Left kidney (tissue), 1 donor: ENCODE measurements at regions not wholly inside any gene's neighbourhood (a gene's known extent, or its start where the extent isn't known, plus 50 kb on each side); places are given as distances from the start of the nearest gene placed in this dataset.
A peak's percentile ranks its signal among the peaks of the same experiment; 100 is the strongest.
"Not testable (repeated sequence)": the region's sequence is repeated elsewhere in the genome, so short reads cannot be mapped to it uniquely, and the experiment has no call there.

Experiments used
- DNase-seq: peaks from one replicate; pipeline ENCODE4 v3.0.0-alpha.2; 2013

DNA sequence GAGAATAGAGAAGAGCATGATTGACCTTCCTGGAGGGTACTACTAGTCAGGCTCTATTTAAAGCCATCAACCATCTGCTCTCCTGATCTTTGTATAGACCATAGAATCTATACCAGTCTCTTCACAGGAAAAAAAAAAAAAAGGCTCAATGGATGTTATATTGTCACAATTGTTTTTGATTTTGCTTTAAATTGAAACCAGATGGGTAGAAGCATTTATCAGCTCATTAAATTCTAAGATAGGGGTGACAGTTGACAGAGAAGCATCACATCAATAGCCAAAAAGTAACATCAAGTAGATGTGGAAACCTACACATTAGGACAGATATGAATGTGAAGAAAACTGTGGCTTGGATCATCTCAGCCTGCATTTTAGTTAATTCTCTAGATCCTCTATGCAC is 558.9 kb upstream of the MBL2 start:
- DNase-seq: no peak

DNA sequence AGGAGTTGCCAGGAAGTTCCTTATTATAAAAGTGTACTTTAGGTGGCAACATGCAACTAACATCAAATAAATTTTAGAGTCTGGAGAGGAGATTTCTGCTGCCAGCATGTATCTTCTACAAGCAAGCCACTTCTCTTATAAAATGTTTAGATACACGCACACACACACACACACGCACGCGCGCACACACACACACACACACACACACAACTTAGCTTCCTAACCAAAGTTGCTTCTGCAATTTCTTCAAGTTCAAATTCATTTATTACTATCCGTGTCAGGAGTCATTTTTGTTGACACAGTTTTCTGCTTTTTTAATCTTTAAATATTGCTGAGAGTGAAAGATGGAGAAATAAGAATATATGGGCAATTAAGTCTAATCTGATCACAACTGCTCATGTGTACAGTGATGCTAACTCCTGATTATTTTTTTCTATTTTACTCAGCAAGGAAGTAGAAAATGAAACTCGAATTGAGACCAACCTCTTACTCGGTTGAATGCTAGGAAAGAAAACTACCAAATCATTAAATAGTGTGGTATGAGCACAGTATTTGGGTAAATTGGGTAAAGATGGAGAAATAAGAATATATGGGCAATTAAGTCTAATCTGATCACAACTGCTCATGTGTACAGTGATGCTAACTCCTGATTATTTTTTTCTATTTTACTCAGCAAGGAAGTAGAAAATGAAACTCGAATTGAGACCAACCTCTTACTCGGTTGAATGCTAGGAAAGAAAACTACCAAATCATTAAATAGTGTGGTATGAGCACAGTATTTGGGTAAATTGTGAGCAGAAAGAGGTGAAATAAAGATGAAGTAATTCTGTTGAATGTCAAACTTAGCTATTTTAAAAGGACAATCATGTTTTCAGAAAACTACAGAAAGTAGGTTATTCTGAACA is 554.1 kb upstream of the MBL2 start:
- DNase-seq: not testable (repeated sequence)

DNA sequence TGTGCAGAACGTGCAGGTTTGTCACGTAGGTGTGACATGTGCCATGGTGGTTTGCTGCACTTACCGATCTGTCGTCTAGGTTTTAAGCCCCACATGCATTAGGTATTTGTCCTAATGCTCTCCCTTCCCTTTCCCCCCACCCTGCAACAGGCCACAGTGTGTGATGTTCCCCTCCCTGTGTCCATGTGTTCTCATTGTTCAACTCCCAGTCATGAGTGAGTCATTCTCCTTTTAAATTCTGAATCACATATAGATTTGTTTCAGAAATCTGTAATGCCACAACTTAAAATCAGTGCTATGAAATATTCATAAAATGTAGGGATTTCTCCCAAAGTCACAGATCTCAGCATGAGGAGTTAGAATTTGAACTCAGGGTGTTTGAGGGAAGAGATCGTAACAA is 552.5 kb upstream of the MBL2 start:
- no peak for DNase-seq

DNA sequence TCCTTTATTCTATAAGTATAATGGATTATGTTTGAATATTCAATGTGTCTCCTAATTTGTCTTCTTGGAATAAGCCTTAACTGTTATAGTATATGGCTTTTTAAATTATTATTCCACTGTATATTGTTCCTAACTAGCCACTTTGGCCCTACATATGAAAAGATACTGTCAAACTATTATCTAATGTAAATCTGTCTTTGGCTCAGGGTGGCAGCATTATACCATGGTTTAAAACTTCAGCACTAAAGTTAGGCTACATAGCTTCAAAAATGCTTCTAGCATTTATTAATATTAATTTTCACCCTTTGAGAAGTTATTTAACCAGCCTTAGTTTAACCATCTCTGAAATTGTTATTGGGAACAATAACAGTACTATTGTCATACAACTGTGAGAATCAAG is 543.1 kb upstream of the MBL2 start:
- DNase-seq: no peak

DNA sequence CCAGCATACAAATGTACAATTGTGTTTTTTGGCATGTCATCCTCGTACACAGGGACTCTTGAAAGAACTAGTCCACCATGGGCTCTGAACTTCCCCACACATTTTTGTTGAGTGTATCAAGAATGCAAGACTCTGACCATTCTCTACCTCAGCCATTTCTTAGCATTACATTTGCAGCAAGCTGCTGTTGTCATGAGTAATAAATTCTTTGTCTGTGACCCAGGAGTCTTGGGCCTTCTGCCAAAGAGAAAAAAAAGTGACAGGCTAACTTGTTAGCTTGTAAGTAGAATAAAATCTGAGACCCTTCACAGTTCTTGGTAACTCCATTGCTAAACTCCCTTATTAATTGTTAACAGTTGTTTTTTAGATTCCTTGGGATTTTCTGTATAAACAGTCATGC is 542.3 kb upstream of the MBL2 start:
- peak; percentile 89 for DNase-seq

DNA sequence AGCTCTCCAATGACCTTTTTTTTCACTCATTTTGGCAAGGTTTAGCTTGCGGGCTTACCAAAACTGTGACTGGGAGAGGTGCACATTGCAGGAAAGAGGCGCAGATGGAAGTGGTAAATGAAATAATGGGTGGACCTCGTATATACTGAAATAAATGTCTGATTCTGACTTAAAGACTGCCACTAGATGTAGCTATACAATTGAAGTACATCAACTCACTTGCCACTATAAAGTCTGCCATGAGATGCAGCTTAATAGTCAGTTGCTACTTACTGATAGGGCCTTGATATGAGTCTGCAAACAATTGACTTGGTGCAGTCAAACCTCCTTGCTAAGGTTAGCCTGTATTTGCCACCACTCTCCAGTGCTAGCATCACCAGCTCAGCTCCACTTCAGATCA is 525.9 kb upstream of the MBL2 start:
- no peak for DNase-seq

DNA sequence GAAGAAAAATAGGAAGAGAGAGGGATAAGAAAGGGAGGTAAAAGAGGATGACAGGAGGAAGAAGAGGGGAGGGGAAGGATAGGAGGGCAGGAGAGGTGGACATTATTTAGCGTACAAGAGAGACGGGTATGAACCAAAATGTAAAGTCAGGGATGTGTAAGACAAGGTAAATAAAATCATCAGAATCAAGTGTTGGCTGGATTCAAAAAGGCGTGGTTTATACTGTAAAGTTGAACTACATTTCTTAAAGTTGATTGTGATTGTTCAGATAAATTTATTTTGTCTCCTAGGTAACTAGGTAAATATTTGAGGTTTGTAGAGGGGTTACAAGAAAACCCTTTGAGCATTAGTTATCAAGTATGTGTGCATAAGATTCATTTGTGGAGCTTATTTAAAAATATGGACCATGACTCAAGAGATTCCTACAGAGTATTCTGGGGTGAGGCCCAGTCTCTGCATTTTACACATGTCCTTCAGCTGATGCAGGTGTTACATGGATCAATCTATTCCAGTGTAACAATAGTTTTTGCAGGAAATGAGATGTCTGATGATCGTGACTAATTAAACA is 512.1 kb upstream of the MBL2 start:
- no peak for DNase-seq

DNA sequence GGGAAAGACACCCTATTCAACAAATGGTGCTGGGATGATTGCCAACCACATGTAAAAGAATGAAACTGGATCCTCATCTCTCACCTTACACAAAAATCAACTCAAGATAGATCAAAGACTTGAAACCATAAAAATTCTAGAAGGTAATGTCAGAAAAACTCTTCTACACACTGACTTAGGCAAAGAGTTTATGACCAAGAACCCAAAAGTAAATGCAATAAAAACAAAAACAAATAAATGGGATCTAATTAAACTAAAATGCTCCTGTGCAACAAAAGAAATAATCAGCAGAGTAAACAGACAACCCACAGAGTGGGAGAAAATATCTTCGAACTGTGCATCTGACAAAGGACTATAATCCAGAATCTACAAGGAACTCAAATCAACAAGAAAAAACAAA is 504.2 kb upstream of the MBL2 start:
- DNase-seq: no peak

DNA sequence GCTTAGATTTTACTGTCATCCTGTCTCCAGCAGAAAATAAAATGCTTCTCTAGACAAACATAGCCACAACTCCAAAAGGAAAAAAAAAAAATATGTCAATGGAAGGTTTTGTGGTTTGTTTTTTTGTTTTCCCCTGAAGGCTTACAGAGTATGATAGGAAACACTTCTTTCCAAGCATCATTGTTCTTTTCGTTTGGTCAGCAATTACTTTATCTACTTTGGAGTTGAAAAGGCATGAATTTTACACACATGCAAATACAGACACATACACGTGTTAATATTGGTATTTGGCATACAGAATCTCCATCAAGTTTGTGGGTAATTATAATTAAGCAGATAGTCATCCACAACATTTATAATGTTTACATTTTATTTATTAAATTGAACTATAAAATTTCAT is 496.9 kb upstream of the MBL2 start:
- no peak for DNase-seq

DNA sequence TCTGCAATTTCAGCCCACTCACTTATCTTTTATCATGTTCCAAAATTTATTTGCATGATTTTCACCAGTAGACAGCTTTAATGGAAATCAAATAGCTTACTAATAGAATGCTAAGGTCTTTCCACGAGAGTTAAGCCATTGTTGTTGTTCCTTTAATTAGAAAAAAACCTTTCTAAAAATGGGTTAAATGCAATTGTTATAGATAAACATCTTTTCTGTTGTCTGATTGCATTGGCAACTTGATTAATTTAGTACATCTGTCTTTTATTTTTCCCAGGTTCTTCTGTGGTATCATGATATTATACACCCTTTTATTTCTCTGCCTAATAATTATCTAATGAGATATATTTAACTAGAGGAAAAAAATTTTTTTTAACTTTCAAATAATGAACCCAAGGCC is 487.6 kb upstream of the MBL2 start:
- DNase-seq: no peak

DNA sequence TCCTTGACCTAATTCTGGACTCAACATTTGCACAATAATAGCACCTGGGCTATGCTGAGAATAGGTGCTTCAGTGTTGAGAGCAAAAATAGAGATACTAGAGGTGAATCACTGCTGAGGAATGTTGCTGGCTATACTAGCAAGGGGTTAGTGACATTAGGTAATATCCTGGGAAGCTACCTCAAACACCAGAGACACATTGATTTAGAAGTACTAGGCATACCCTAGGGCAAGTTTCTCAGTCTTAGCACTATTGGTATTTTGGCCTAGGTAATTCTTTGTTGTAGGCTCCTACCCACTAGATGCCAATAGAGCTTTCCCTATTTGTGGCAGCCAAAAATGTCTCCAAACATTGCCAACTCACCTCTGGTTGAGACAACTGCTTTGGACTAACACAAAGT is 484.0 kb upstream of the MBL2 start:
- no peak for DNase-seq

DNA sequence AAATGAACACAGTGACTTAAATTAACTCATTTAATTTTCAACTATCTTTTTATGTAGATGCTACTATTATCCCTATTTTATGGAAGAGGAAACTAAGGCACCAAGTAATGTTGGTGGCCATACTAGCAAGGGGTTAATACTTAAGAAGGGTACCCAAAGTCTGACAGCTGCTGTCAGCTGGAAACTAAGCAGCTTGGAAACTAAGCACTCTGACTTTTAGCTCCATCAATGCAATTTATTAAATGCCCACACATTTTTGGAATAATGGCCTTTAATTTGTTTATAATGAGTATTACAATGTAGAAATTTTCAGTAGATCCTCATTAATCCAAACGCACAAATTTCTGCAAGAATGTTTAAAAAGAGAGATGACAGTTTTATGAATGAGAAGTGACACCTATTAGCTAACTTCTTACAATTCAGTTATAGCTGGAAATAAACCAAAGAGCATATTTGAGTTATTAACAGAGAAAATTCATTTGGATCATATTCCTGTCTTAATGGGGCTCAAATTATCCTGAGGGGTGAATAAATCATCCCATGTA is 483.1 kb upstream of the MBL2 start:
- DNase-seq: no peak

DNA sequence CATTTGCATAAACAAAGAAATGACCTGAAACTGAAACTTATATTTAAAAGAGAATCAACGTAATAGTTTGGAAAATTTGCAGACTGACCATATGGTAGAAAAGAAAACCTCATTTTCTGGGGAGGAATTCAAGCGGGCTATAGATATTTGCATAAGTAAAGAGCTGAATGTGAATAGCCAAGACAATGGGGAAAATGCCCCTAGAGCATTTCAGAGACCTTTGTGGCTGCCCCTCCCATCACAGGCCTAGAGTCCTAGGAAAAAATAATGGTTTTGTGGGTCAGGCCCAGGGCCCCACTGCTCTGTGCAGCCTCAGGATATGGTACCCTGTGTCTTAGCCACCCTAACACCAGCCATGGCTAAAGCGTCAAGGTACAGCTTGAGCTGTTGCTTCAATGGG is 480.6 kb upstream of the MBL2 start:
- no peak for DNase-seq

DNA sequence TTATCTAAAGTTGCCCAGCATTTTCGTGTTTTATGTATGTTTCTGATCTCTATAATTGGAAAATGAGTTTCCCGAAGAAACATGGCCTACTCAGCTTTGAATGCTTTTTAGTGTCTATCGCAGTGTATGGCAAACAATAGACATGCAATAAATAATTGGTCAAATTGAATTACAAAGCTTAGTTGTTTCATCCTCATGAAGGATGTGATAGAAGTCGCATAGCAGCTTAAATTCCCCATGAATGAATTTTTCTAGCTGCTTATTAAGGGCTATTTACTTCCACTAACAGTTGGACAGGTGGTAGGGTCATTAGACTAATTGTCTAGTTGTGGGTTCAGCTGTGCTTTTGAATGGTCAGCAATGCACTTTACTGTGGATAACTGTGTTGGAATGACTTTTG is 467.3 kb upstream of the MBL2 start:
- DNase-seq: no peak

DNA sequence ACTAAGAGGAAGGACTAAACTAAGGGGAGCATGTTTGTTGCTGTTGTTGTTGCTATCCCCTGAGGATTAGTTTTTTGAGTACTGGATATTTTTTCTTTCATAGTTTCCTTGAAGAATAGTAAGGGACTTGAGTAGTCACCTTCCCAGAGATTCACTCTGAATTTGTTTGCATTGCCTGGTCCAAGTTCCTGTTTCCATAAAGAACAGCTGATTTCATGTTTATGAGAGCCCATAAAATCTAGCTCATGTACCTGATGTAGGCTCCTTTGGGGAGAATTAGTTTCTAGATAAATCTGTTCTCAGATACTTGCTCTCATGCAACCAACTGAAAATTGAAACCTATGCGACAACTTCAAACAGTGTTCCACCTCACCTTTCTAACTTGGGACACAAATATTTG is 464.4 kb upstream of the MBL2 start:
- DNase-seq: no peak

DNA sequence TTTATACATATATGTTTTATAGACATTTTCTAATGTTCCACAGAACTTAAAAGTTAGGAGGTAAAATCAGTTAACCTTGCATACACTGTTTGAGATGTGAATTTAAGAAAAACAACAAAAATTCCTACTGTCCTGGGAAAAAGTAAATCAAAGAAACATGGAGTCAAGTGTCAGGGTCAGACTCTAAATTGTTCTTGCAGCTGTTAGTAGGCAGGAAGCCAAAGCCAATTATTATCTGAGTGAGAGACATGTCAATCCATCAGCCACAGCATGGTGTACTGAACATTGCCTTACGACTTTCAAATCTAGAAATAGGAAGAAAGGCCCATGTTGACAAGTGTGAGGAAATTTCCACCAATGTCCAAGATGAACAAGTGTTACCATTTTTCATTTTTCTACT is 461.2 kb upstream of the MBL2 start:
- peak; percentile 34 for DNase-seq

DNA sequence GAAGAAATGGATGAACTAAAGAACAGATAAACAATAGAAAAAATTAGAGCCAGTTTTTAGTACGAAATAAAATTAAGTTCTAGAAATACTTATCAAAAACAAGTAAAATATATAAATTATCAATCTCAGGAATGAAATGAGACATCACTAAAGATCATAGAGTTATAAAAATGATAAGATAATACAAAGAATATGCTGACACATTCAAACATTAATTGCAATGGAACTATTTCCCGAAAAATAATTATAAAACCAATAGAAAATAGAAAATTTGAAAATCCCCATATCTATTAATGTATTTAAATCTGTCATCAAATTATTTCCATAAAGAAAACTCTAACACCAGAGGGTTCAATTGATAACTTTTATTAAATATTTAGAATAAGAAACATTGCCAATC is 458.1 kb upstream of the MBL2 start:
- DNase-seq: no peak

DNA sequence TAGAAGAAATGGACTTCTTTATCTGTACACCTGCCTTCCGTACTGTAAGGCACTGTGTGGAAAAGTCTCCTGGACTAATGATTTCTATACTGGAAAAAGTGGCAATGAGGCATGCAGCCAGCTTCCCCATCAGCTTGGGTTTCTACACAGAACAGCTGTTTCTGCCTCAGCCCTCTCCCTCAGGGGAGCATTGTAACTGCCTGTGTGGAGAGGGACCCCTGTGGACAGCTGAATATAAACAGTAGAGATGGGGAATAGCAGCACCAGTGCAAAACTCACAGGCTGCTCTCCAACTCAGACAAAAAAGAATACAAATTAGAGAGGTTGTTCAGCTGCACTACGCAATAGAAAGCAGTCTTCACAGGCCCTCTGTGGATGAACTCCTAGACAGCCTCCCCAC is 451.3 kb upstream of the MBL2 start:
- peak; percentile 28 for DNase-seq

DNA sequence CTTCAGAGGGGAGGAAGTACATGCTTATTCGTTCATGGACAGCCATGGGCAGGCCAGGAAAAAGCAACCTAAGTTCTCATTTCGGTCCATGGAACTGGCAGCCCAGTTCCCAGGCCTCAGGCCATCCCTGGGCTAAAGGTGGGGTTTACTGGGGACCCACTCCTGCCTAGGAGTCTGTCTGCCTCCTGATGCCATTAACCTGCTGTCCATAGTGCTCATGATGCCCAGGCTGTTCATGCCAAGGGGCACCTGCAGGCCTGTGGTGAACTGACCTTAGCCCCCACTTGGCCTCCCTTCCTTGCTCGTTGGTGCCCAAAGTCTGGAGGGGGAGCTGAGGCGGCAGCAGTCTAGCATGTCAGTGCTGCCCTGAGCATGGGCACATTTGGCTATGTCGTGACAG is 450.2 kb upstream of the MBL2 start:
- no peak for DNase-seq

DNA sequence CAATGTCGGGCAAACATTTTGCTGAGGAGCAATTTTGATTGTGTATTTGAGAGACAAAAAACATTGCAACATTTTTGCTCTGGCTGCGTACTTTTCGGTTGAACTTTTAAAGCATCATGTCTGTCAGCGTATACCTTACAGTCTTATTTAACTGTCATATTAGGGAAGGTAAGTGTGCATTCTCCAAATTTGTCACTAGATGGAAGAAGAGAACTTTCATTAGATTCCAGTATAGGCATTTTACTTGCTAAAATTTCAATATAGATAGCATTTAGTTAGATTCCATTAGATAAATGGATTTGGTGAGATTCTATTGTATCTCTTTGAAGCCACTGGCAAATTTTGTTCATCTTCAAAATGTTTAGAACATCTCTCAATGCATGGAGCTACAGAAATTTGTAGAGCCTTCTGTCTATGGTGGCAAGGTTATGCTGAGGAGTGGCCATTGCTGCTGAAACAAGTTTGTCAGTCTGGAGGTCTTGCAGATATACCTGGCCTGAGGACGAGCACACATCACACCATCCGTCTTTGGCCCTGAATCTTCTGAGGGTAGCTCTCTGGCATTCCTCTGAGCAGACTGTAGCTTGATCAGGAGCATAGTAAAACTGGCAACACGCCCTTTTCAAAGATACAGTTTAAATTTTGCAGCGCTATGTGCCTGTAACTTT is 437.5 kb upstream of the MBL2 start:
- peak; percentile 60 for DNase-seq

DNA sequence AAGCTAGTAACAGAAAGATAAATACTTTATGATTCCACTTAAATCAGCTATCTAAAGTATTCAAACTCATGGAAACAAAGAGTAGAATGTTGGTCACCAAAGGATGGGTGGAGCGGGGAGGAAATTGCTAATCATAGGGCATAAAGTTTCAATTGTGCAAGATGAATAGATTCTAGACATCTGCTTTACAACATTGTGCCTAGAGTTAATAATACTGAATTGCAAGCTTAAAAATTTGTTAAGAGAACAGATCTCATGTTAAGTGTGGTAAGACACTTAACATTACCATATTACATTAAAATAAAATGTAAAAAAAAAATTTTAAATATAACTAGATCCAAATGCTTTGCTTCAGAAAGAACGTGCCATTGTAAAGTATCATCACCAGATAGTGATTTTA is 411.1 kb upstream of the MBL2 start:
- DNase-seq: no peak

DNA sequence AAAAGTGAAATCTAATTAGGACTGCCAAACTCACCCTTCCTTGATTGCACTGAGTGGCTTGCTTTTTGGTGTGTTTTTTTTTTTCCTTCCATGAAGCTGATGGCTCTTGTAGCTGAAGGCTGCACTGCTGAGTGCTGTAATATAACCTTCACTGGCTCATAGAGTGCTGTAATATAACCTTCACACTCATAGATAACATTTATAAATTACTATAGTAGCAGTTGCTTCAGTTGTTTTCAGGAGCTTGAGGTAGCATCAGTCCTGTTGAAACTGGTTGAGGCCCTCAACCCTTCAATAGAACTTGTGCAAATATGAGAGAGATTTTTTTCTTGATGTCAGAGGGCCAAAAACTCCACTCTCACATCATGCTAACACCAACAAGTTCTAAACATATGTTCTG is 404.9 kb upstream of the MBL2 start:
- DNase-seq: no peak

DNA sequence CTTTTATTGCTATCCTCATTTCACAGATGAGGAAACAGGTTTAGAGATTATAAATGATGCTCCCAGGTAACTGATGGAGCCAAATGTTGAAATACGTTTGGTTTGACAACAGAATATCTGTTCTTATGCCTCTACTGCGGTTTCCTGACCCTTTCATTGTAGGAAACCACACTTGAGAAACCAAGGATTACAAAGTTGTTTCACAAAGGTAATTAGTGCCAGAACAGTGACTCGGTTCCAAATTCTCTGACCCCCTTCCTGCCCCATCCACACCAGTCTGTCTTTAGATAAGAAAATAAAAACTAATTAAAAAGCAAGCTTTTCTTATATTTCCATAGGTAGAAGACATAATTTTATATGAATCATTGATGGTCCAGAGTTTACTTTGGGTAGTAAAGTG is 393.7 kb upstream of the MBL2 start:
- no peak for DNase-seq
